ENCODE measurements at regions not wholly inside any gene's neighbourhood (a gene's known extent, or its start where the extent isn't known, plus 50 kb on each side); places are given as distances from the start of the nearest gene placed in this dataset.
"Not testable (repeated sequence)": the region's sequence is repeated elsewhere in the genome, so short reads cannot be mapped to it uniquely, and the experiment has no call there.

- H4K20me1 ChIP-seq (ENCODE audit: insufficient read depth) = no peaks in the 10 kb centered on the region
- no peaks in the 10 kb centered on the region; a peak in 1 of 4 replicates for H3K4me1 ChIP-seq (ENCODE audit: control insufficient read depth in 1 of 2, insufficient read depth in 2 of 2, low read depth in 1 of 2, low read length in 1 of 2)
- no peaks in the 10 kb centered on the region for H3K79me2 ChIP-seq (ENCODE audit: insufficient read depth)
- ChIA-PET POLR2A (no interaction called here), CTCF (no interaction called here)
- 33% methylated on average over 3 of the region's 3 CpGs for WGBS (ENCODE audit: low lambda C conversion rate)
- H2AFZ ChIP-seq (ENCODE audit: low read depth) = no peak overlapping the region
- no peaks in the 10 kb centered on the region for H3K9me2 ChIP-seq
- no peak overlapping the region for H3K27ac ChIP-seq (ENCODE audit: low read depth in 2 of 2, low read length in 1 of 2)
- no peaks in the 10 kb centered on the region for H3K9me3 ChIP-seq
- no peak overlapping the region for H3K4me3 ChIP-seq (ENCODE audit: low read depth in 2 of 2, low read length in 1 of 2)
- no peak for TF ChIP-seq EZH2phosphoT487 (IDR thresholded peaks at IDR 0.05; ENCODE audit: borderline replicate concordance, low read depth)
- TF ChIP-seq SIN3A (IDR thresholded peaks at IDR 0.05; ENCODE audit: borderline replicate concordance, low read depth, low read length) = no peak
- TF ChIP-seq NFIC (IDR thresholded peaks at IDR 0.05; ENCODE audit: borderline replicate concordance) = no peak
- no peak for TF ChIP-seq TAF1 (IDR thresholded peaks at IDR 0.05; ENCODE audit: borderline replicate concordance, low read depth, low read length)
- TF ChIP-seq PBX3 (IDR thresholded peaks at IDR 0.05) = no peak
- TF ChIP-seq GATA2 (CRISPR knock-in tag; IDR thresholded peaks at IDR 0.05) = no peak
- no peak for TF ChIP-seq CTCF (IDR thresholded peaks at IDR 0.05)
- TF ChIP-seq SMC3 (IDR thresholded peaks at IDR 0.05; ENCODE audit: low read depth, low read length) = no peak
- TF ChIP-seq RXRA (IDR thresholded peaks at IDR 0.05; ENCODE audit: borderline replicate concordance, low read depth) = no peak
- no peak for TF ChIP-seq ZBTB33 (IDR thresholded peaks at IDR 0.05; ENCODE audit: borderline replicate concordance, low read depth)
- TF ChIP-seq FOXJ3 (CRISPR knock-in tag; IDR thresholded peaks at IDR 0.05) = no peak
- TF ChIP-seq IRF3 (IDR thresholded peaks at IDR 0.05; ENCODE audit: low read depth, low read length) = no peak
- TF ChIP-seq CHD2 (IDR thresholded peaks at IDR 0.05; ENCODE audit: low read length, partially characterized antibody) = no peak
- no peak for TF ChIP-seq USF2 (IDR thresholded peaks at IDR 0.05; ENCODE audit: borderline replicate concordance, low read depth, low read length)
- no peak for TF ChIP-seq REST (IDR thresholded peaks at IDR 0.05; ENCODE audit: low read depth, low read length)
- TF ChIP-seq MAX (IDR thresholded peaks at IDR 0.05; ENCODE audit: low read depth) = no peak
- no peaks in the 10 kb centered on the region for H3F3A ChIP-seq (replicated peaks; ENCODE audit: insufficient read depth)
- H3K27me3 ChIP-seq (ENCODE audit: insufficient read depth) = no peaks in the 10 kb centered on the region
- no peak overlapping the region for H3K9ac ChIP-seq
- no peaks in the 10 kb centered on the region for H3K36me3 ChIP-seq (replicated peaks in 1 of 2; ENCODE audit: control insufficient read depth in 1 of 2, insufficient read depth in 2 of 2, low read length in 1 of 2)
- no peak for DNase-seq
- H3K4me2 ChIP-seq = no peak overlapping the region
These were observed 774.4 kb upstream of the CHORDC1 start for GRCh38 chr11:90997241-90997640.

GRCh38 chr11:90972159-90972558 lies 749.3 kb upstream of the CHORDC1 start:
- CTCF ChIA-PET; H2AFZ ChIP-seq (ENCODE audit: low read depth): not testable (repeated sequence)
- 10% methylated on average over 4 of the region's 22 CpGs for WGBS (ENCODE audit: low lambda C conversion rate)

More at GRCh38 chr11:90972159-90972558, 749.3 kb upstream of the CHORDC1 start:
- DNase-seq; H3K9me2 ChIP-seq; H3F3A ChIP-seq (replicated peaks; ENCODE audit: insufficient read depth); H3K27ac ChIP-seq (ENCODE audit: low read depth in 2 of 2, low read length in 1 of 2); H3K79me2 ChIP-seq (ENCODE audit: insufficient read depth); H3K9me3 ChIP-seq; H3K36me3 ChIP-seq (replicated peaks in 1 of 2; ENCODE audit: control insufficient read depth in 1 of 2, insufficient read depth in 2 of 2, low read length in 1 of 2); H3K4me2 ChIP-seq; H3K4me1 ChIP-seq (ENCODE audit: control insufficient read depth in 1 of 2, insufficient read depth in 2 of 2, low read depth in 1 of 2, low read length in 1 of 2); H4K20me1 ChIP-seq (ENCODE audit: insufficient read depth); H3K9ac ChIP-seq; H3K27me3 ChIP-seq (ENCODE audit: insufficient read depth); H3K4me3 ChIP-seq (ENCODE audit: low read depth in 2 of 2, low read length in 1 of 2); POLR2A ChIA-PET: not testable (repeated sequence)

Measured in SK-N-SH (cell line).